ENCODE measurements at regions not wholly inside any gene's neighbourhood (a gene's known extent, or its start where the extent isn't known, plus 50 kb on each side); places are given as distances from the start of the nearest gene placed in this dataset.

GRCh38 chr3:152200476-152201420, 68.0 kb upstream of the MBNL1 start:
- WGBS (ENCODE audit: insufficient coverage, insufficient read length): no CpG with 5 or more reads among the region's 3 CpGs
- no peaks in the 10 kb centered on the region for H3K36me3 ChIP-seq (ENCODE audit: control insufficient read depth, insufficient read depth, low read length)
- H3K27me3 ChIP-seq (ENCODE audit: control insufficient read depth, insufficient read depth, low read length): no peaks in the 10 kb centered on the region
- peaks cover 1% of the 10 kb centered on the region; the same call in 1 of the 2 replicates for H3K4me1 ChIP-seq (ENCODE audit: control insufficient read depth, insufficient read depth, low read length)
- H3K4me3 ChIP-seq (ENCODE audit: low read length): no peak overlapping the region
- H3K27ac ChIP-seq (ENCODE audit: low read length): no peak overlapping the region
- no peak for DNase-seq (ENCODE audit: low read depth, low spot score)
- H3K9me3 ChIP-seq (ENCODE audit: control insufficient read depth, insufficient read depth, low read length): no peaks in the 10 kb centered on the region

GRCh38 chr3:152202976-152203626, 65.6 kb upstream of the MBNL1 start:
- Histone ChIP-seq H3K27me3 (ENCODE audit: control insufficient read depth, insufficient read depth, low read length) (no peaks in the 10 kb centered on the region), H3K36me3 (ENCODE audit: control insufficient read depth, insufficient read depth, low read length) (no peaks in the 10 kb centered on the region), H3K4me3 (ENCODE audit: low read length) (no peak overlapping the region), H3K27ac (ENCODE audit: low read length) (no peak overlapping the region), H3K9me3 (ENCODE audit: control insufficient read depth, insufficient read depth, low read length) (no peaks in the 10 kb centered on the region), H3K4me1 (ENCODE audit: control insufficient read depth, insufficient read depth, low read length) (peaks cover 1% of the 10 kb centered on the region; the same call in 1 of the 2 replicates)
- WGBS (ENCODE audit: insufficient coverage, insufficient read length): no CpG with 5 or more reads among the region's 3 CpGs
- no peak for DNase-seq (ENCODE audit: low read depth, low spot score)

DNA sequence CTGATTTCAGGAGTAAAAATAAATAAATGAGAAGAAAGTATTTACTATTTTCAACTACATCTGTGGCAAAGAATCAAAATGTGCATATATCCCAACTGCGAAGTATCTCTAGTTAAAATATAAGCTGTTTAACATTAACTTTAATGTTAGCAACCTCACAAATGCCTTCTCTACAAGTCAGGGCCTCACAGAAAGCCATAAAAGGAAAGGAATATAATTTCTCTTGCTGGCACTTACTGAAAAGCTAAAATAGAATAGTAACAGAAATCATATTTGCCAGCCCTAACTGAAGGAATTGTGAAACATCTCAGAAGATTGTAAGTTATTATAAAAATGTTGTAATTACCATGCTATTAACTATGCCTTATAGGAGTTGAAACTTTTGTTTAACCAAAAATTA, 65.1 kb upstream of the MBNL1 start:
- WGBS (ENCODE audit: insufficient coverage, insufficient read length): no CpG with 5 or more reads among the region's 1 CpG
- peaks cover 1% of the 10 kb centered on the region; the same call in 1 of the 2 replicates for H3K4me1 ChIP-seq (ENCODE audit: control insufficient read depth, insufficient read depth, low read length)
- H3K4me3 ChIP-seq (ENCODE audit: low read length): no peak overlapping the region
- no peaks in the 10 kb centered on the region for H3K27me3 ChIP-seq (ENCODE audit: control insufficient read depth, insufficient read depth, low read length)
- no peaks in the 10 kb centered on the region for H3K36me3 ChIP-seq (ENCODE audit: control insufficient read depth, insufficient read depth, low read length)
- no peaks in the 10 kb centered on the region for H3K9me3 ChIP-seq (ENCODE audit: control insufficient read depth, insufficient read depth, low read length)
- no peak overlapping the region for H3K27ac ChIP-seq (ENCODE audit: low read length)
- DNase-seq (ENCODE audit: low read depth, low spot score): no peak

DNA sequence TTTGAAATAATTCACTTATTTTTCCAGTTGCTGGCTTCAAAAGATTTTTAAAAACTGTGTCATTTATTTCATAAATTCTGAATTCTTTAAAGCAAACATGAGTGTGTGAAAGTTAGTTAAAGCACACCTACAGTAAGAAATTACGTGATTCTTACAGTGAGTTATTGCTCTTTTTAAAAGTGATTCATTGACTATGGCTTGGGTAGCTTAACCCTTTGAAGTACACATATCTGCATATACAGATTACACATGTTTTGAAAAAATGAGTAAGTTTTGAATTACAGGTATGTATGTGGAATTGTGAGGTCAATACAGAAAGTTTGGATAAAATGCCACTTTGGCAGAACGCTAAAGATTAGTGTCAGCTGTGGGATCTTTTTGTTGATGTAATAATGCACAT, 64.5 kb upstream of the MBNL1 start:
- Histone ChIP-seq H3K27me3 (ENCODE audit: control insufficient read depth, insufficient read depth, low read length) (no peaks in the 10 kb centered on the region), H3K4me1 (ENCODE audit: control insufficient read depth, insufficient read depth, low read length) (peaks cover 1% of the 10 kb centered on the region; the same call in 1 of the 2 replicates), H3K4me3 (ENCODE audit: low read length) (no peak overlapping the region), H3K27ac (ENCODE audit: low read length) (no peak overlapping the region), H3K36me3 (ENCODE audit: control insufficient read depth, insufficient read depth, low read length) (no peaks in the 10 kb centered on the region), H3K9me3 (ENCODE audit: control insufficient read depth, insufficient read depth, low read length) (no peaks in the 10 kb centered on the region)
- DNase-seq (ENCODE audit: low read depth, low spot score): no peak
- WGBS (ENCODE audit: insufficient coverage, insufficient read length): no CpG with 5 or more reads among the region's 2 CpGs

- Histone ChIP-seq H3K27ac (ENCODE audit: low read length) (no peak overlapping the region), H3K36me3 (ENCODE audit: control insufficient read depth, insufficient read depth, low read length) (no peaks in the 10 kb centered on the region), H3K4me3 (ENCODE audit: low read length) (no peak overlapping the region), H3K4me1 (ENCODE audit: control insufficient read depth, insufficient read depth, low read length) (peaks cover 1% of the 10 kb centered on the region; the same call in 1 of the 2 replicates), H3K9me3 (ENCODE audit: control insufficient read depth, insufficient read depth, low read length) (no peaks in the 10 kb centered on the region), H3K27me3 (ENCODE audit: control insufficient read depth, insufficient read depth, low read length) (no peaks in the 10 kb centered on the region)
- DNase-seq (ENCODE audit: low read depth, low spot score): no peak
- no CpG with 5 or more reads among the region's 3 CpGs for whole genome bisulfite sequencing (ENCODE audit: insufficient coverage, insufficient read length)
Observed at GRCh38 chr3:152205097-152205593, 63.6 kb upstream of the MBNL1 start.

- Histone ChIP-seq H3K27ac (ENCODE audit: low read length) (no peak overlapping the region), H3K27me3 (ENCODE audit: control insufficient read depth, insufficient read depth, low read length) (no peaks in the 10 kb centered on the region), H3K4me1 (ENCODE audit: control insufficient read depth, insufficient read depth, low read length) (peaks cover 1% of the 10 kb centered on the region; the same call in 1 of the 2 replicates), H3K9me3 (ENCODE audit: control insufficient read depth, insufficient read depth, low read length) (no peaks in the 10 kb centered on the region), H3K4me3 (ENCODE audit: low read length) (no peak overlapping the region), H3K36me3 (ENCODE audit: control insufficient read depth, insufficient read depth, low read length) (no peaks in the 10 kb centered on the region)
- WGBS (ENCODE audit: insufficient coverage, insufficient read length): no CpG with 5 or more reads among the region's 3 CpGs
- DNase-seq (ENCODE audit: low read depth, low spot score): no peak
Observed at GRCh38 chr3:152206243-152206760, 62.4 kb upstream of the MBNL1 start.

DNA sequence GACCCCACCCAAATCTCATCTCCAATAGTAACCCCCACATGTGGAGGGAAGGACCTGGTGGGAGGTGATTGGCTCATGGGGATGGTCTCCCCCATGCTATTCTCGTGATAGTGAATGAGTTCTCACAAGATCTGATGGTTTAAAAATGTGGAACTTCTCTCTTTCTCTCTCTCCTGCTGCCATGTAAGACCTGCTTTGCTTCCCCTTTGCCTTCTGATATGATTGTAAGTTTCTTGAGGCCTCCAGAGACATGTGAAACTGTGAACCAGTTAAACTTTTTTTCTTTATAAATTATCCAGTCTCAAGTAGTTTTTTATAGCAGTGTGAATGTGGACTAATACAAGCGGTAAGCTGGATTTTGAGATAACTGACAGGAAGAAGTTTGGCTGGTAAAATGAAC, 60.3 kb upstream of the MBNL1 start:
- H3K27ac ChIP-seq (ENCODE audit: low read length): no peak overlapping the region
- no peaks in the 10 kb centered on the region for H3K36me3 ChIP-seq (ENCODE audit: control insufficient read depth, insufficient read depth, low read length)
- peaks cover 1% of the 10 kb centered on the region; the same call in 1 of the 2 replicates for H3K4me1 ChIP-seq (ENCODE audit: control insufficient read depth, insufficient read depth, low read length)
- no peak for DNase-seq (ENCODE audit: low read depth, low spot score)
- no peaks in the 10 kb centered on the region for H3K27me3 ChIP-seq (ENCODE audit: control insufficient read depth, insufficient read depth, low read length)
- no peak overlapping the region for H3K4me3 ChIP-seq (ENCODE audit: low read length)
- WGBS (ENCODE audit: insufficient coverage, insufficient read length): no CpG with 5 or more reads among the region's 2 CpGs
- H3K9me3 ChIP-seq (ENCODE audit: control insufficient read depth, insufficient read depth, low read length): no peaks in the 10 kb centered on the region

- Histone ChIP-seq H3K4me1 (ENCODE audit: control insufficient read depth, insufficient read depth, low read length) (peaks cover 1% of the 10 kb centered on the region; the same call in 1 of the 2 replicates), H3K4me3 (ENCODE audit: low read length) (no peak overlapping the region), H3K27me3 (ENCODE audit: control insufficient read depth, insufficient read depth, low read length) (no peaks in the 10 kb centered on the region), H3K9me3 (ENCODE audit: control insufficient read depth, insufficient read depth, low read length) (no peaks in the 10 kb centered on the region), H3K36me3 (ENCODE audit: control insufficient read depth, insufficient read depth, low read length) (no peaks in the 10 kb centered on the region), H3K27ac (ENCODE audit: low read length) (no peak overlapping the region)
- no peak for DNase-seq (ENCODE audit: low read depth, low spot score)
- WGBS (ENCODE audit: insufficient coverage, insufficient read length): no CpG with 5 or more reads among the region's 2 CpGs
Observed at GRCh38 chr3:152209060-152209459, 59.7 kb upstream of the MBNL1 start.

GRCh38 chr3:152209776-152210175, 59.0 kb upstream of the MBNL1 start:
- Histone ChIP-seq H3K4me1 (ENCODE audit: control insufficient read depth, insufficient read depth, low read length) (peaks cover 1% of the 10 kb centered on the region; the same call in 1 of the 2 replicates), H3K4me3 (ENCODE audit: low read length) (no peak overlapping the region), H3K36me3 (ENCODE audit: control insufficient read depth, insufficient read depth, low read length) (no peaks in the 10 kb centered on the region), H3K9me3 (ENCODE audit: control insufficient read depth, insufficient read depth, low read length) (no peaks in the 10 kb centered on the region), H3K27ac (ENCODE audit: low read length) (no peak overlapping the region), H3K27me3 (ENCODE audit: control insufficient read depth, insufficient read depth, low read length) (no peaks in the 10 kb centered on the region)
- no CpG with 5 or more reads among the region's 5 CpGs for WGBS (ENCODE audit: insufficient coverage, insufficient read length)
- no peak for DNase-seq (ENCODE audit: low read depth, low spot score)

- H3K9me3 ChIP-seq (ENCODE audit: control insufficient read depth, insufficient read depth, low read length): no peaks in the 10 kb centered on the region
- no peak overlapping the region for H3K4me3 ChIP-seq (ENCODE audit: low read length)
- no peak for DNase-seq (ENCODE audit: low read depth, low spot score)
- WGBS (ENCODE audit: insufficient coverage, insufficient read length): no CpG with 5 or more reads among the region's 2 CpGs
- no peaks in the 10 kb centered on the region for H3K36me3 ChIP-seq (ENCODE audit: control insufficient read depth, insufficient read depth, low read length)
- no peaks in the 10 kb centered on the region; the same call in 1 of the 2 replicates for H3K4me1 ChIP-seq (ENCODE audit: control insufficient read depth, insufficient read depth, low read length)
- no peaks in the 10 kb centered on the region for H3K27me3 ChIP-seq (ENCODE audit: control insufficient read depth, insufficient read depth, low read length)
- H3K27ac ChIP-seq (ENCODE audit: low read length): no peak overlapping the region
Observed at GRCh38 chr3:152210697-152211096, 58.0 kb upstream of the MBNL1 start.

Measured in iPS DF 6.9 (cell line).